Parathyroid adenoma (tissue), 2 donors: ENCODE measurements at regions not wholly inside any gene's neighbourhood (a gene's known extent, or its start where the extent isn't known, plus 50 kb on each side); places are given as distances from the start of the nearest gene placed in this dataset.

ENCODE experiments used
- H2AFZ ChIP-seq: fragments of 300-600 bp; sonication (generic); one replicate; pipeline ENCODE4 v1.7.0; 2017; ENCODE audit warnings: antibody characterized with exemption, mild to moderate bottlenecking
- H3K27ac ChIP-seq: fragments of 300-600 bp; sonication (generic); one replicate; pipeline ENCODE4 v1.7.0; 2017
- H3K27me3 ChIP-seq: fragments of 300-600 bp; sonication (generic); one replicate; pipeline ENCODE4 v1.7.0; 2017; ENCODE audit warnings: low read length; ENCODE audit not compliant: control insufficient read depth, insufficient read depth
- H3K36me3 ChIP-seq: fragments of 300-600 bp; sonication (generic); one replicate; pipeline ENCODE4 v1.7.0; 2017; ENCODE audit warnings: low read length; ENCODE audit not compliant: control insufficient read depth, insufficient read depth
- H3K4me1 ChIP-seq: fragments of 300-600 bp; sonication (generic); one replicate; pipeline ENCODE4 v1.7.0; 2017; ENCODE audit warnings: control low read depth
- H3K4me2 ChIP-seq: fragments of 300-600 bp; sonication (generic); one replicate; pipeline ENCODE4 v1.7.0; 2017; ENCODE audit warnings: low read length
- H3K4me3 ChIP-seq: fragments of 300-600 bp; sonication (generic); one replicate; pipeline ENCODE4 v1.7.0; 2017; ENCODE audit warnings: low read depth, low read length
- H3K79me2 ChIP-seq: fragments of 300-600 bp; sonication (generic); one replicate; pipeline ENCODE4 v1.7.0; 2017; ENCODE audit warnings: control low read depth
- H3K9ac ChIP-seq: fragments of 300-600 bp; sonication (generic); one replicate; pipeline ENCODE4 v1.7.0; 2017; ENCODE audit warnings: mild to moderate bottlenecking
- H3K9me3 ChIP-seq: fragments of 300-600 bp; sonication (generic); one replicate; pipeline ENCODE4 v1.7.0; 2017; ENCODE audit warnings: low read length; ENCODE audit not compliant: control insufficient read depth
- TF ChIP-seq, protein P1 (sequence below): fragments of 300-600 bp; sonication (generic); IDR thresholded peaks from one replicate; pipeline ENCODE4 v1.7.0; 2017; ENCODE audit warnings: antibody characterized with exemption, mild to moderate bottlenecking
- donor health status: primary hyperparathyroidism.

DNA sequence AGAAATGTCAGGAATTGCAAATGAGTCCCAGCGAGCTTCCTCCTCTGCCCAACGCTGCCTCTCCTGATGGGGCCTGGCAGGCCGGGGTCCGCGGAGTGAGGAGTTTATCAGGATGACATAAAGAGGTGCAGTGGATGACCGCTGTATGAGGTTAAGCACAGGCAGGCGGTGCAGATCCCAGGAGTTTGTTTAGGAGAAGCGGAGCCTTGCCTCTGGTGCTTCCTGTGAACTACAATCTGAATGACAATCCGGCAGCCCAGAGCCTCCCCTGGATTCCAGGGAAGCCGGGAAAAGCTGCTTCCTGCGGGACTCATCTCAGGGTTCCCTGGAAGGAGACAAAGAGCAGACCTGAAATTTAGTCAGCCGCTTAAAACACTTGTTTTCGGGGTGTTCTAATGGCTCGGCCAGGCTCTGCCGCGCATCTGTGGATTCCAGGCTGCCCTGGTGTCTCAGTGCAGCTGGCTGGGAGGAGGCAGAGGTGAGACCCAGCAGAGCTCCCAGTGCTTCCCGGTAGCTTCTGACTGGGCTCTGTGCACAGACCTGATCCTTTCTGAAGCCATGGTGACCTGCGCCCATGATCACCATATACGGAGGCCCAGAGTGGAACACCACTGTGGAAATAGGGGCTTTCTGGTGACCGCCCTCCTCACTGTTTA, 69.8 kb upstream of the IRX4 start:
- Histone ChIP-seq H3K4me3 (no peak overlapping the region), H3K36me3 (no peaks in the 10 kb centered on the region), H3K4me2 (no peak overlapping the region), H3K9ac (no peak overlapping the region), H3K27ac (no peak overlapping the region), H3K27me3 (no peaks in the 10 kb centered on the region), H2AFZ (no peak overlapping the region), H3K4me1 (no peaks in the 10 kb centered on the region), H3K9me3 (no peaks in the 10 kb centered on the region), H3K79me2 (no peaks in the 10 kb centered on the region)
- TF ChIP-seq, protein P1, sequence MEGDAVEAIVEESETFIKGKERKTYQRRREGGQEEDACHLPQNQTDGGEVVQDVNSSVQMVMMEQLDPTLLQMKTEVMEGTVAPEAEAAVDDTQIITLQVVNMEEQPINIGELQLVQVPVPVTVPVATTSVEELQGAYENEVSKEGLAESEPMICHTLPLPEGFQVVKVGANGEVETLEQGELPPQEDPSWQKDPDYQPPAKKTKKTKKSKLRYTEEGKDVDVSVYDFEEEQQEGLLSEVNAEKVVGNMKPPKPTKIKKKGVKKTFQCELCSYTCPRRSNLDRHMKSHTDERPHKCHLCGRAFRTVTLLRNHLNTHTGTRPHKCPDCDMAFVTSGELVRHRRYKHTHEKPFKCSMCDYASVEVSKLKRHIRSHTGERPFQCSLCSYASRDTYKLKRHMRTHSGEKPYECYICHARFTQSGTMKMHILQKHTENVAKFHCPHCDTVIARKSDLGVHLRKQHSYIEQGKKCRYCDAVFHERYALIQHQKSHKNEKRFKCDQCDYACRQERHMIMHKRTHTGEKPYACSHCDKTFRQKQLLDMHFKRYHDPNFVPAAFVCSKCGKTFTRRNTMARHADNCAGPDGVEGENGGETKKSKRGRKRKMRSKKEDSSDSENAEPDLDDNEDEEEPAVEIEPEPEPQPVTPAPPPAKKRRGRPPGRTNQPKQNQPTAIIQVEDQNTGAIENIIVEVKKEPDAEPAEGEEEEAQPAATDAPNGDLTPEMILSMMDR: no peak

DNA sequence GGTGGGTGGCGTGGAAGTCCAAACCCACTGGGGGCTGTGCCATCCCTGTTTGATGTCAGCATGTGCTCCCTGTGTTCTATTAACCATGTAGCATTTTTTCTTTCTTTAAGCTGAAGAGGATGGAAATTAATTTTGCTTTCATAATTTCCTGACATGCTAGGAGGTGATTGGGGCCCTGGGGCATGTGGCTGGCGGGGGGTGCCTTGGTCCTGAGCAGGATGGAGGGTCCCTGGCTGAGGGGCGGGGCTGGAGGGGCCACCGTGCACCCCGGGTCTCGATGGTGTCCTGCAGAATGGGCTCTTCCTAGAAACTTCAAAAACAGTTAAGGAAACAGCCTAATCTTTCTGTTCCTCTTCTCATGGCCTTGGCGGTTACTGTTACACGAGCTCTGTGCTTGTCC, 69.3 kb upstream of the IRX4 start:
- Histone ChIP-seq H3K27me3 (no peaks in the 10 kb centered on the region), H3K27ac (no peak overlapping the region), H3K4me3 (no peak overlapping the region), H2AFZ (no peak overlapping the region), H3K9me3 (no peaks in the 10 kb centered on the region), H3K4me2 (no peak overlapping the region), H3K9ac (no peak overlapping the region), H3K36me3 (no peaks in the 10 kb centered on the region), H3K79me2 (no peaks in the 10 kb centered on the region), H3K4me1 (no peaks in the 10 kb centered on the region)
- TF ChIP-seq, protein P1: no peak

DNA sequence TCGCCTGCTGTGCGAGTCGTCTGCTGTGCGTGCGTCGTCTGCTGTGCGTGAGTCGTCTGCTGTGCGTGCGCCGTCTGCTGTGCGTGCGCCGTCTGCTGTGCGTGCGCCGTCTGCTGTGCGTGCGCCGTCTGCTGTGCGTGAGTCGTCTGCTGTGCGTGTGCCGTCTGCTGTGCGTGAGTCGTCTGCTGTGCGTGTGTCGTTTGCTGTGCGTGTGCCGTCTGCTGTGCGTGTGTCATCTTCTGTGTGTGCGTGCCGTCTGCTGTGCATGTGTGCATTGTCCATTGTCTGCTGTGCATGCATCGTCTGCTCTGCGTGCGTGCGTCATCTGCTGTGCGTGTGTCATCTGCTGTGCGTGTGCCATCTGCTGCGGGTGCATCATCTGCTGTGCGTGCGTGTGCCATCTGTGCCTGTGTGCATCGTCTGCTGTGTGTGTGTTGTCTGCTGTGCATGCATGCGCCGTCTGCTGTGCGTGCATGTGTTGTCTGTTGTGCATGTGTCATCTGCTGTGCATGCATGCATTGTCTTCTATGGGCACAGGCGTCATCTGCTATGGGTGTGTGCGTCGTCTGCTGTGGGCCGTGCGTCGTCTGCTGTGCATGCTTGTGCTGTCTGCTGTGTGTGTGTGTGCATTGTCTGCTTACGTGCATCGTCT, 68.6 kb upstream of the IRX4 start:
- H3K36me3 ChIP-seq: no peaks in the 10 kb centered on the region
- no peak overlapping the region for H3K9ac ChIP-seq
- no peaks in the 10 kb centered on the region for H3K27me3 ChIP-seq
- no peaks in the 10 kb centered on the region for H3K79me2 ChIP-seq
- no peaks in the 10 kb centered on the region for H3K9me3 ChIP-seq
- TF ChIP-seq, protein P1: no peak
- H3K4me1 ChIP-seq: no peaks in the 10 kb centered on the region
- H3K4me3 ChIP-seq: no peak overlapping the region
- H3K4me2 ChIP-seq: no peak overlapping the region
- H2AFZ ChIP-seq: no peak overlapping the region
- H3K27ac ChIP-seq: no peak overlapping the region

DNA sequence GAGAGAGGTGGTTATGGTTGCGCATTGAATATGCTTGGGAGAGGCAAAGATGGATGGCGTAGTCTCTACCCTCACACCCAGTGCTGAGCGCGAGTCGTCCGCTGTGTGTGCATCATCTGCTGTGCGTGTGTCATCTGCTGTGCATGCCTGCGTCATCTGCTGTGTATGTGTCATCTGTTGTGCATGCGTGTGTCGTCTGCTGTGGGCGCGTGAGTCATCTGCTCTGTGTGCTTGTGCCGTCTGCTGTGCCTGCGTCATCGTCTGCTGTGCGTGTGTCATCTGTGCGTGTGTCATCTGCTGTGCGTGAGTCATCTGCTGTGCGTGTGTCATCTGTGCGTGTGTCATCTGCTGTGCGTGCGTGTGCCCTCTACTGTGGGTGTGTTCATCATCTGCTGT, 68.0 kb upstream of the IRX4 start:
- no peaks in the 10 kb centered on the region for H3K36me3 ChIP-seq
- H3K79me2 ChIP-seq: no peaks in the 10 kb centered on the region
- no peaks in the 10 kb centered on the region for H3K27me3 ChIP-seq
- H3K4me3 ChIP-seq: no peak overlapping the region
- H2AFZ ChIP-seq: no peak overlapping the region
- no peak overlapping the region for H3K27ac ChIP-seq
- H3K9me3 ChIP-seq: no peaks in the 10 kb centered on the region
- no peak overlapping the region for H3K9ac ChIP-seq
- no peaks in the 10 kb centered on the region for H3K4me1 ChIP-seq
- no peak overlapping the region for H3K4me2 ChIP-seq
- TF ChIP-seq, protein P1: no peak
